ENCODE measurements at regions not wholly inside any gene's neighbourhood (a gene's known extent, or its start where the extent isn't known, plus 50 kb on each side); places are given as distances from the start of the nearest gene placed in this dataset.

DNA sequence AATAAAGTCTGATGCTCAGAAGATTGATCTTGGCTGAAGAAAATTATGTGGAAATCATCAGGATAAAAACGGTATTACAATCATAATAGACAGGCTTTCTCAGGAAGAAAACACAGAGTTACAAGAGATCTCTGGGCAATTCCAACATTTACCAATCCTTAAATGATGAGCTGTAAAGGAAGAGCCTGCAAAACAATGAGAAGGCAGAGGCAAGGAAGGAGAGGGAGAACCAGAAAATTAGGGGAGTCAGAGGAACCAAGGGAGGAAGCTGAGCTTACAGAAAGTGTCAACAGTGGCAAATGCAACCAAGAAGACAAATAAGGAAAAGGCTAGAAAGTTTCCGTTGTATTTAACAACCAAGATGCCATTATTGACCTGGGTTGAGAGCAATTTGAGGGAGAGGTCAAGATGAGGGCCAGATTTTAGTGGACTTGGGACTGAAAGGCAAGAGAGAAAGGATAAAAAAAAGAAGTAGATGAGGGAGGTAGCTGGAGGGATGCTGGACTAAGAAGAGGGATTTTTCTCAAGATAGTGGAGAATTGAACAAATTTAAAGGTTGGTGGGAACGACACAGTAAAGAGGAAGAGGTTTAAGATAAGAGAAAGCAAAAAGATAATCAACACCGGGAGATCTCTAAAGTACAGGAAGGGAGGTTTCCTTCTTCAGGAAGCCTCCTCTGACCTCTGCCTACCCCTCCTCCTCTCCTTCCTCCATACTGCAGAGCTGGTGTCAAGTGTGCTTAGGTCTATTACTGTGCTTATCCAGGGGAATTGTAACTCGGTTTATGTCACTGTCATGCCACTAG, 116.9 kb downstream of the DUSP6 start:
- TF ChIP-seq FOXM1 (IDR thresholded peaks at IDR 0.05; ENCODE audit: borderline replicate concordance, low read depth) (no peak), TAF1 (IDR thresholded peaks at IDR 0.05; ENCODE audit: low read depth) (no peak), EP300 (IDR thresholded peaks at IDR 0.05; ENCODE audit: borderline replicate concordance) (no peak), CEBPB (IDR thresholded peaks at IDR 0.05) (no peak), USF1 (IDR thresholded peaks at IDR 0.05) (no peak), MAX (IDR thresholded peaks at IDR 0.05) (no peak), YY1 (IDR thresholded peaks at IDR 0.05; ENCODE audit: low read depth) (no peak)
